HG03175 (cell line): ENCODE measurements at regions not wholly inside any gene's neighbourhood (a gene's known extent, or its start where the extent isn't known, plus 50 kb on each side); places are given as distances from the start of the nearest gene placed in this dataset.

Experiments
- ATAC-seq: cut with Tn5 transposase; IDR thresholded peaks from one replicate; pipeline ENCODE4 v1.9.1; 2021; ENCODE audit warnings: mild to moderate bottlenecking, moderate library complexity; ENCODE audit not compliant: unreplicated experiment

DNA sequence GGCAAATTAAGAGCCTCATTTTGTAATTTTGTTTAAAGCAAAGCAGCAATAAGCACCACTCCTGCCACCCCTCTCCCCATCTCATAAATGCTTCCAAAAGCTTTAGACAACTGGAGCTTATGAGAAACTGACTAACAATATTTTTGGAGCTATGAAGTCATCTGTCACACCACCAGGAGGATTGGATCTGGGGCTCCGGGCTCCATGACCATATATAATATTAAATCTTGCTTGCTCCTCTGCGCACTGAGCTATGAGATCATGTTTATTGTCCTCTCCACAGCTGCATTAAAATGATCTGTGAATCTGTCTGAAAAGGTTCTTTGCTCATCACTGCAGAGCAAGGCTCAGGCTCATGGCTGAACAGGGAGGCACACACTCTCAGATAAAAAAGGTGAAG, 323.7 kb downstream of the ZNF621 start:
- no peak for ATAC-seq

GRCh38 chr3:40850861-40851260, 326.1 kb downstream of the ZNF621 start:
- ATAC-seq: no peak

- ATAC-seq: no peak
These were observed 327.1 kb downstream of the ZNF621 start for GRCh38 chr3:40851836-40852235.

DNA sequence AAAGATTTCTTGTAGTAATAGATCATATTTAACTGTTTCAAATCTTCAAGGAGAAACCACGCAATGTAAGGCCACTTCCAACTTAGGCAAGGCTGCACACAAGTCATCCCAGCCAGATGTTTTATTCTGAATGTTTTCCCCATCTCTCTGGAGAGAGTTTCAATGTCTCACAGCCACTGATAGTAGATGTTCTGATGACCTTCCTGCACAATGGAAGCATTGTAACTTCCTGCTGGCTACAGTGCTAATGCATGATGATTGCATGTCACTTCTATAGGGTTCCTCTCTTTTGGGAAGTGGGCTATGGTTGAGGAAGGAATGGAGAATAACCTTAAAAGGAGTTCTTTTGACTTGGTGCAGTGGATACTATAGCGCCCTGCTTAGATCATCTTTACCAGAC, 328.0 kb downstream of the ZNF621 start:
- no peak for ATAC-seq

DNA sequence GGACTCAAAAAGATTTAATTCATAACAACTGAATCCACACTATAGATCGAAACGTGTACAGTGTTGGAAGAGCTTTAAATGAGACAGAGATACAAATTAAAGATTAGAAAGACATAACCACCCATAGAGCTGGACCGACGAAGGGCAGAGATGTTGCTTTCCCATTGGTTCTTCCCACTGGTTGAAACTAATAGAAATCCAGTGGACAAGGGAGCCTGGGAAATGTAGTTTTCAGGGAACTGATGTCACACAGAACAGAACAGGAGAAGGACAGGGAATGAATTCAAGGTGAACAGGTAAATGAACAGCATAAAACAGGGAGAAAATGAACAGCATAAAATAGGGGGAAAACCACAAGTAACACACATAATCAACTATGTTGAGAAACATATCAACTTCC, 328.7 kb downstream of the ZNF621 start:
- no peak for ATAC-seq

DNA sequence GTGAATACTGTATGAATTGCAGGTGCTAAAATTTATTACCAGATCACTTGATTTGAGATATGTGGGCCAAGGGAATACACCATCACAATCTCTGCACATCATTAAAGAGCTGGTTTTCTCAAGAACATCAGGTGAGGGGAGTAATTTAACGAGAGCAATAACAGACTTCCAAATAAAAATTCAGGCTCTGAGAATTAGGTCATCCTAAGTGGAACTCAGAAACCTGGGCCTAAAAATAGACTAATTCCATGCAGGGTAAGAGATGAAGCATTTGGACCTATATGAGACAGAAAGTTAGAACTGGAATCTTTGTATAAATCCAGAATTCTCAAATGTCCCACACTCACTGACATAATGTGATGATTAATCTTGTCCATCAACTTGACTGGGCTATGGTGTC, 331.1 kb downstream of the ZNF621 start:
- no peak for ATAC-seq

DNA sequence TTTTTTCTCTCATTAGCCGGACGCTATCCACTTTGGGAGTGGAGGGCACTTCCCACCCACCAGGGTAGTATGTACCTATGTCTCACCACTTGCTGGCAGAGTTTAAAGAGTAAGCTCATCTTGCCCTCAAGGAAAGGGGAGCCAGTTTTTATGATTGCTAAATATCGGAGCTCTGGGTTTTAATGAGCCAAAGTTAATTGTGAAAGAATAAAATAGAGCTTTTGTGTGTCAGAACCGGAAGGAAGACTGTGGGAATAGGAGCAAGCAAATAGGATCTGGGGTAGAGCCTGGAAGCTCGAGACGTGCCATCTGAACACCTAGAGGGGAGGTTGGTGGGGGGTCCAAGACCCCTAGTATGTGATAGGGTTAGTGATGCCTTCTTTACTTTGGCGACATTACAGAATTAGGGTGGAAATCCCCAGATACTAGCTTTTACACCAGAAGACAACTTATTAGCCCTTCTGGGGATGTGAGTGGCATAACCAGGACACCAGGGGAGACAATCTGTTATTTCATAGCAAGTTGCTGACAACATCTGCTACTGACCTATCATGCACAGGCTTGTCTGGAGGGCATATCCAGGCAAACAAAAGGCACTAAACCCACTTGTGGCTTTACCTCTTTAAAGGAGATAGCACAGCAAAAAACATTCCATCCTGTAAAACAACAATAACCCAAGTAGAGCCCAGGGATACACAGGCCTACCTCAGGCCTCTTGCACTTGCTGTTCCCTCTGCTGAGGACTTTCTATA, 333.8 kb downstream of the ZNF621 start:
- no peak for ATAC-seq

GRCh38 chr3:40862946-40863345, 336.4 kb upstream of the CTNNB1 start:
- no peak for ATAC-seq

GRCh38 chr3:40864146-40864782, 335.0 kb upstream of the CTNNB1 start:
- ATAC-seq: no peak

DNA sequence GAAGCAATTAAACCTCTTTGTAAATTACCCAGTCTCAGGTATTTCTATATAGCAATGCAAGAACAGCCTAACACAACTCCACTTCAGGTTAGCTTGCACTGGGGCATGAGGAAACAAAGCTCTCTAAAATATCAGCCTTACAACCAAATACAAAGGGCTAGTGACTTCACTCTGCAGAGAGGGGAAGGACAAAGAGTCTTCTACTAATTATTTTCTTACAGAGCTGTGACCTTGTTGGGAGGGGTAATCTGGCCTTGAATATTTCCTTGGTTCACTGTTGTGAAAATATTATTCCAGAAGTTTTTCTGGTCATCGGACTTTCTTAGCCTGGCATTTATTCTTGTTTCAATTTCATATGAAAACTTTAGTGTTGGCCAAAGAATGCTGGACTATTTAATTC, 334.4 kb upstream of the CTNNB1 start:
- no peak for ATAC-seq

GRCh38 chr3:40867797-40868196, 331.5 kb upstream of the CTNNB1 start:
- no peak for ATAC-seq

- ATAC-seq: no peak
These were observed 330.3 kb upstream of the CTNNB1 start for GRCh38 chr3:40869013-40869412.

DNA sequence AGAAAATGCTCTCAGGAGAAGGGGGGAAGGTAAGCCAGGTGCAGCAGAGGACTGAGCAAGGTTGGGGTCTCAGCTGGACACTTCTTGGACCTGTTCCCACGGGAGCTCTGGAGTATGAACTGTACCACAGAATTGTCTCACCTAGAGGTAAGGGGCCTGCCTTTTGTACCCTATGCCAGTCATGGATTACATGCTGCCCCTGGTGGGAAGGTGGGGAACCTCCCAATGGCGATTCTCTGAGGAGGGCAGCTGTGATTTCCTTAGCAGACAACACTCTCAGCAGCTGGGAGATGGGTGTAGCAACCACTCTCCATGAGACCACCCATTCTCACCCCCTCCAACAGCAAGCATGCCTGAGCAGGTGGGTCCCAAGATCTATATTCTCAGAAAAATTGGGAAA, 329.4 kb upstream of the CTNNB1 start:
- ATAC-seq: no peak

- no peak for ATAC-seq
These were observed 327.9 kb upstream of the CTNNB1 start for GRCh38 chr3:40871394-40871793.

DNA sequence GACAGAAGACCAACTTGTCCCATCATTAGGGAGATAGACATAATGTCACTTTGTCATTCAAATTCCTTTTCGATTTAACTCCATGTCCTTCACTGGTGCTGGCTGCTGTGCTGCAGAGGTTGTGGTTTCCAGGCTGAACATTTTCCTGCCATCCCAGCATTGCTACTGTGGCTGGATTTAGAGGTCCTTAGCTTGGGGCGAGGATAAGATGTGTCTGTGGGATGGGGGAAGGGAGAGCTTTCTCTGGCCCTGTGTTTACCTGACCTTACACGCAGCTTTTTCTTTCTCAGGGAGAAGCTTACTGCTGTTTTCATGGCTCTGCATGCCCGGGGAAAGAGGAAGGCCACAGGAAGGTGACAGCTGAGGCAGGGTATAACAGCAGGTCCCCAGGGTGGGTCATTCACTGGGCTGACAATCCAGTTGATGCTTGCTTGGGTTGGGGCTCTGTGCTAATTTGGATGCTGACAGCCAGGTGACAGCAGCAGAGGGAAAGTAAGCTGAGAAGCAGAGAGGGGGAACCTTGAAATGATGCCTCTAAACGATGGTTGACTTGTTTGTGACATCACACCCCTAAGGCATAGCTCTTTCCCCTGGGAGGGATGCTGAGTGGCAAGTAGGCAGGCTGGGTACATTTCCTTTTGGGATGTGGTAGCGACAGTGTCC, 326.9 kb upstream of the CTNNB1 start:
- no peak for ATAC-seq

DNA sequence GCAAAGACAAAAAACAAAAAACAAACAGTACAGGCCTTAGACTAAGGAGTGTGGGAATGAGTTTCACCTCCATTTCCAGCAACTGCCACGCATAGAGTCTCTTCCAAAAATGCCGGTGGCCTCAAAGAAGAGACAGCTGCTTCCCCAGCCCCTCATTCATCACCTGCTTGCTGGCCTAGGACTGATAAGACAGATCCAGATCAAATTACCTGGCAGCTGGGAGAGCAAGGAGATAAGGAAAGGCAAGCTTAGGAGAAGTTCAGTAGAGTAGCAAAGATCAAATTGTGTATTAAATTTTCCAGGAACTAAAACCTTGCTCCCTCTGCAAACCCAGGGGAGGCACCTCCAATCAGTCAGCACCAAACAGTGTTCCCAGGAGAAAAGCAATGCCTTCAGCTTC, 325.8 kb upstream of the CTNNB1 start:
- no peak for ATAC-seq

DNA sequence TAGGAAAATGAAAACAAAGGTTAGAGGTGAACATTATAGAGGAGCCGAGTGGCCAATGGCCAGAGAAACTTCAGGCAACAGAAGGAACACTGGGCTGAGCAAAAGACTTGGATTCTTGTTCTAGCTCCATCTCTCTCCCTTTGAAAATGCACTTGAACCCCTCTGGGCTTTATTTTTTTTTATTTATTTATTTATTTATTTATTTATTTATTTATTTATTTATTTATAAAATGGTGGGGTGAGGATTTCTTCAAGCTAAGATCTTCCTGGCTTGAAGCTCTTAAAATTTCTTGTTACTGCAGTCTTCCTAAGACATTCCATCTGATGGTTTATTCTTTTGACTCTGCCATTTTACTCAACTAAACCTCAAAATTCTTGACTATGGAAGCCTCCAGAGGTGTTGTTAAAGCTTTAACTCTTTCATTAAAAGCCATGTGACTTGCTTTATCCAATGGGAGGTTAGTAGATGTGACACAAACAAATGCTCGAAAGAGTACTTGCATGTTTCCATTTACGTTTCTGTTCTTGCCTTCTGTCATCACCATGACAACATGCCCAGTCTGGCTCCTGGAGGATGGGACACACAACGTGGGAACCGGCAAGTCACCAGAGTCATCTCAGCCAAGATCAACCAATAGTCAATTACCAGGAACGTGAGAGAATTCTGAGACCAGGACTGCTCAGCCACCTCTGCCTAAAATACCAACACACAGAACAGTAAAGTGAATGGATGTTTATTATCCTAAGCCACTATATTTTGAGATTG, 325.2 kb upstream of the CTNNB1 start:
- no peak for ATAC-seq

DNA sequence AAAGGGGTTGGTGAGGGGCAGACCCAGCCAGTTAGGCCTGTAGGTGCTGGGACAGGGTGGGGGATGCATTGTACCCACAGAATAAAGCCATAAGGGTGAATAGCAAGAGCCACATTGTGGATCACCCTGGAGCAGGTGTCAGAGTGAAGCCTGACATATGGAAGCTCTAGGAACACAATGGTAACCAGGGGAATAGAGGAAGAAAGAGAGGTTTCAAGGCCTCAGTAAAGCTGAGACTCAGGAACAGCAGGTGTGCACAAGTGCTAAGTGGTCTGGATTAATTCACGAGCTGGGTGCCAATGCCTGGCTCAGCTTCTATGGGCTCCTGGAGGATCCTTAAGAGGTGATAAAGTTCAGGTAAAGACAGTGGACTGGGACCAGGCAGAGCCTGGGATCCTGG, 323.7 kb upstream of the CTNNB1 start:
- ATAC-seq: no peak

GRCh38 chr3:40876009-40876408, 323.3 kb upstream of the CTNNB1 start:
- no peak for ATAC-seq

DNA sequence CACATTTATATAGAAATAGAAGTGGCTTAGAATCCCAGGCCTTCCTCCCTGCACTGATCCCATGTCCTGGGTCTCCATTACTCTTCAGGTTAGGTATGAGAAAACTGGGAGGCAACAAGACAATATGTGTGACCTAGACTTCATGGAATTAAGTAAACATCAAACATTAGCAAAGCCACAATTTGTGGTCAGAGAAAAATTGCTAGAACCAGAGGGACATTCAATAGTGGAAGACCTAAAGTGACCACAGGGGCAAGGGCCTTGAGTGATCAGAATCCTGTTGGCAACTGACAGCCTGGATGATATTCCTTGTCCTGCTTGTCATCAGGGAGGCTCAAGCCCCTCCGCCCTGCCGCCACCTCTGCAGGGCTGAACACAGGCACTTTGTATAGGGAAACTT, 322.8 kb upstream of the CTNNB1 start:
- no peak for ATAC-seq

DNA sequence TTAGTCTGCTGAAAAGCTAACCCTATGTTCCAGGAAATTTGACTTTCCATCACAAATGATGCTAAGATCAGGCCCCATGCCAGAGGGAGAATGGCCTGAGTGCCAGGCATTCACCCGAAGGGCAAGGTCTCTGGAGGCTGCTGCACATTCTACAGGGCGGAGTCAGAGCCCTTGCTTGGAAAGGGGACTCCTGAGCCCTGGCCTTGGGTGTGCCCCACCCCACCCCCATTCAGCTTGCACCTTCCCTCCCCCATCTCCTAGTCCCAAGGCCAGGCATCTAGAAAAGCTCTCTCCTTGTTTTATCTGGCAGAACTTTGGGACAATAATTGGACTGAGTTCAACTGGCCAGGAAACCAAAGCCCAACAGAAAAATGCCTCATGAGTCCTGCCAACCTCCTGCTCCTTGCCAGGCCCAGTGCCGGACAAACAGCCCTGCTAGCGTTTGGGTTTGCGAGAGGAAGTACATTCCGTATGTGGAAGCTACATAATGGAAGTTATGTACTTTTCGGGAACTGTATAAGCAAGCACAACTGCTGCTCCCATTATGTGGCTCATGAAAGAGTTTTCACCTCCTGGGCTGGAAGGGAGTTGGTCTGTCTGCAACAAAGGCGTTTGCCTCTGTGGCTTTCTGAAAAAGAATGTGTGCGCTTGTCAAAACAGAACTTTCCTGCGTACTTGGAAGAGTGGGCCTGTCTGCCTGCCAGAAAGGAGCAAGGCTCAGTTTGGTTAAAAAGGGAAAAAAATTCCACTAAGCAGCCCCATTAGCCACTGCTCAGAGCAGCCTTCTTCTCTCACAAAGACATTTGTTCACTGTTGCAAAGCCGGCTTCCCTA, 321.5 kb upstream of the CTNNB1 start:
- no peak for ATAC-seq
